DND-41 (cell line): ENCODE measurements at regions not wholly inside any gene's neighbourhood (a gene's known extent, or its start where the extent isn't known, plus 50 kb on each side); places are given as distances from the start of the nearest gene placed in this dataset.

ENCODE experiments used
- ATAC-seq: fragments of 200-7000 bp; cut with Tn5 transposase; 3 replicates; pipeline ENCODE4 v1.9.1; 2021; ENCODE audit warnings: low read depth; ENCODE audit not compliant: insufficient read depth
- DNase-seq: peaks from one replicate; pipeline ENCODE4 v3.0.0-alpha.2; 2020
- H2AFZ ChIP-seq: 2 replicates; pipeline ENCODE4 v1.6.0; 2012; ENCODE audit warnings: low read depth, low read length
- H3K27ac ChIP-seq: 2 replicates; pipeline ENCODE4 v1.5.1; 2012; ENCODE audit warnings: low read length, inconsistent platforms
- H3K27me3 ChIP-seq: fragments of 200-600 bp; sonication (generic); 2 replicates; pipeline ENCODE4 v1.6.0; 2012; ENCODE audit warnings: low read length, mild to moderate bottlenecking, inconsistent platforms; ENCODE audit not compliant: insufficient read depth, poor library complexity
- H3K36me3 ChIP-seq: 2 replicates; pipeline ENCODE4 v1.5.1; 2012; ENCODE audit warnings: low read length, inconsistent platforms; ENCODE audit not compliant: insufficient read depth
- H3K4me1 ChIP-seq: 2 replicates; pipeline ENCODE4 v1.5.1; 2012; ENCODE audit warnings: mild to moderate bottlenecking, low read length; ENCODE audit not compliant: insufficient read depth
- H3K4me2 ChIP-seq: 2 replicates; pipeline ENCODE4 v1.6.0; 2012; ENCODE audit warnings: mild to moderate bottlenecking, moderate library complexity, low read length, inconsistent platforms; ENCODE audit not compliant: insufficient read depth
- H3K4me3 ChIP-seq, 2 experiments: fragments of 200-600 bp in 1 of 2; shearing (Covaris generic) in 1 of 2; 2 replicates each; pipeline ENCODE4 v1.5.1; 2012 to 2016; ENCODE audit warnings: inconsistent platforms in 2 of 2, low read length in 2 of 2, mild to moderate bottlenecking in 2 of 2, low read depth in 1 of 2, moderate library complexity in 1 of 2
- H3K79me2 ChIP-seq: 2 replicates; pipeline ENCODE4 v1.6.0; 2012; ENCODE audit warnings: low read length, inconsistent platforms; ENCODE audit not compliant: insufficient read depth
- H3K9ac ChIP-seq: 2 replicates; pipeline ENCODE4 v1.6.0; 2012; ENCODE audit warnings: low read depth, mild to moderate bottlenecking, inconsistent platforms, low read length, moderate library complexity
- H3K9me3 ChIP-seq: 2 replicates; pipeline ENCODE4 v1.5.1; 2012; ENCODE audit warnings: low read length, moderate library complexity, mild to moderate bottlenecking, inconsistent platforms; ENCODE audit not compliant: insufficient read depth, severe bottlenecking
- H4K20me1 ChIP-seq: 2 replicates; pipeline ENCODE4 v1.6.0; 2012; ENCODE audit warnings: low read length; ENCODE audit not compliant: insufficient read depth
- EZH2 ChIP-seq: IDR thresholded peaks from 3 replicates; pipeline ENCODE4 v1.6.1; 2012; ENCODE audit warnings: borderline replicate concordance, low read depth, mild to moderate bottlenecking, moderate library complexity, low read length, inconsistent platforms; ENCODE audit not compliant: severe bottlenecking
- TF ChIP-seq, protein P1 (sequence below): IDR thresholded peaks from 2 replicates; pipeline ENCODE4 v1.5.1; 2012; ENCODE audit warnings: borderline replicate concordance, low read length, moderate library complexity, mild to moderate bottlenecking; ENCODE audit not compliant: poor library complexity, severe bottlenecking; ENCODE audit errors: extremely low read depth

DNA sequence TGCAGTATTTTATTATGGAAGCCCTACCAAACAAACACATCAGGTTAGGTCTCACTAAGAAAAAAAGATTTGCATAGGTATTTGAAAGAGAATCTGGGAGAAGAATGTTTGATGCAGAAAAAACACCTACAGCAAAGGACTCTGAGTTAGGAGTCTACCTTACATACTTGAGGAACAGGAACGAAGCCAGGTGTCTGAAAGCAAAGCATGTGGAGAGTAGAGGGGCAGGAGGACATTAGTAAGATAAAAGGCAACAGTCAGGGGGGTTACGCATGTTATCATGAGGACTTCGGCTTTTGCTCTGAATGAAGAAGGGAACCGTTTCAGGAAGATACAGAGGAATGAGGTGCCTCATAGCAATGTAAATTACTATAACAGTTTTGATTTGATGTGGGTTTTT lies 87.9 kb upstream of the PTER start:
- H3K4me3 ChIP-seq = no peak overlapping the region
- no peaks in the 10 kb centered on the region for H3K79me2 ChIP-seq
- DNase-seq = no peak
- no peaks in the 10 kb centered on the region for H3K4me1 ChIP-seq
- TF ChIP-seq EZH2 = no peak
- TF ChIP-seq, protein P1, sequence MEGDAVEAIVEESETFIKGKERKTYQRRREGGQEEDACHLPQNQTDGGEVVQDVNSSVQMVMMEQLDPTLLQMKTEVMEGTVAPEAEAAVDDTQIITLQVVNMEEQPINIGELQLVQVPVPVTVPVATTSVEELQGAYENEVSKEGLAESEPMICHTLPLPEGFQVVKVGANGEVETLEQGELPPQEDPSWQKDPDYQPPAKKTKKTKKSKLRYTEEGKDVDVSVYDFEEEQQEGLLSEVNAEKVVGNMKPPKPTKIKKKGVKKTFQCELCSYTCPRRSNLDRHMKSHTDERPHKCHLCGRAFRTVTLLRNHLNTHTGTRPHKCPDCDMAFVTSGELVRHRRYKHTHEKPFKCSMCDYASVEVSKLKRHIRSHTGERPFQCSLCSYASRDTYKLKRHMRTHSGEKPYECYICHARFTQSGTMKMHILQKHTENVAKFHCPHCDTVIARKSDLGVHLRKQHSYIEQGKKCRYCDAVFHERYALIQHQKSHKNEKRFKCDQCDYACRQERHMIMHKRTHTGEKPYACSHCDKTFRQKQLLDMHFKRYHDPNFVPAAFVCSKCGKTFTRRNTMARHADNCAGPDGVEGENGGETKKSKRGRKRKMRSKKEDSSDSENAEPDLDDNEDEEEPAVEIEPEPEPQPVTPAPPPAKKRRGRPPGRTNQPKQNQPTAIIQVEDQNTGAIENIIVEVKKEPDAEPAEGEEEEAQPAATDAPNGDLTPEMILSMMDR = no peak
- no peak for ATAC-seq
- H2AFZ ChIP-seq = no peak overlapping the region
- no peaks in the 10 kb centered on the region for H3K9me3 ChIP-seq
- H4K20me1 ChIP-seq = no peaks in the 10 kb centered on the region
- H3K9ac ChIP-seq = no peak overlapping the region
- H3K36me3 ChIP-seq = no peaks in the 10 kb centered on the region
- H3K4me2 ChIP-seq = no peak overlapping the region
- no peak overlapping the region for H3K27ac ChIP-seq
- no peaks in the 10 kb centered on the region for H3K27me3 ChIP-seq

DNA sequence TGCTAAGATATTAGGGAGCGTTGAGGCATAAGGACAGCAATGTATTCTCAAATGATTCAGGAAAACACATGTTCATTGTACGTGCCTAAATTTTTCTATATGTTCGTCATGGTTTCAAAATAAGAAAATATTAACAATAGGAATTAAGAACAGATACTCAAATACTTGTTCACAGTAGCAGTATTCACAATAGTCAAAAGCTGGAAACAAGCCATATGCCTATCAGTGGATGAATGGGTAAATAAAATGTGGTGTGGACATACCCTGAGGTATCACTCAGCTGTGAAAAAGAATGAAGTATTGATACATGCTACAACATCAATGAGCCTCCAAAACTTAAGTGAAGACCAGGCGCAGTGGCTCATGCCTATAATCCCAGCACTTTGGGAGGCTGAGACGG lies 84.7 kb upstream of the PTER start:
- DNase-seq = no peak
- Histone ChIP-seq H3K4me2 (no peak overlapping the region), H3K4me1 (no peaks in the 10 kb centered on the region), H3K27me3 (peaks cover 2% of the 10 kb centered on the region), H4K20me1 (no peaks in the 10 kb centered on the region), H3K4me3 (no peak overlapping the region), H3K9ac (no peak overlapping the region), H3K9me3 (no peaks in the 10 kb centered on the region), H3K27ac (no peak overlapping the region), H3K36me3 (no peaks in the 10 kb centered on the region), H3K79me2 (no peaks in the 10 kb centered on the region), H2AFZ (no peak overlapping the region)
- no peak for ATAC-seq
- TF ChIP-seq, protein P1 = no peak
- no peak for TF ChIP-seq EZH2

DNA sequence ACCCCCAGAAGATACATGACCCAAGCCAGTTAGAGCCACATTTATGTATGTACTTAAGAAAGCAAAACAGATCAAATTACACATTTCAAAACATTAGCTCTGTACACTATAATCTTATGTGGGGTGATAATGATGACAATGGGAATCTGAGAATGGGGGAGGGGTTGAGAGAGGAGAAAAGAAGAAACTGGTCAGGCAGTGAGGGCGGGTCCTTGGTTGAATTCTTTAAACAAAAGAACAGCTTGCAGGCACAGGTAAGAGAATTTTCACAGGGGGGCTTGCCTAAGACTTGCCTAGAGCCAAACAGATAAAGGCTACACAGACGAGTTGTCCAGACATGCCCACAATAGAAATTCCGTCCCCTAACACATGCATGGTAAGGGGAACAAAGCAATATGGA lies 76.8 kb upstream of the PTER start:
- H3K9me3 ChIP-seq = peaks cover 6% of the 10 kb centered on the region
- no peak for ATAC-seq
- TF ChIP-seq EZH2 = no peak
- TF ChIP-seq, protein P1 = no peak

GRCh38 chr10:16360425-16360824 lies 76.4 kb upstream of the PTER start:
- Histone ChIP-seq H3K4me1 (no peaks in the 10 kb centered on the region), H3K9ac (no peak overlapping the region), H4K20me1 (no peaks in the 10 kb centered on the region), H2AFZ (no peak overlapping the region), H3K36me3 (no peaks in the 10 kb centered on the region), H3K27me3 (peaks cover 2% of the 10 kb centered on the region), H3K9me3 (peaks cover 6% of the 10 kb centered on the region), H3K4me2 (no peak overlapping the region), H3K27ac (no peak overlapping the region), H3K4me3 (no peak overlapping the region), H3K79me2 (no peaks in the 10 kb centered on the region)
- no peak for ATAC-seq
- no peak for DNase-seq
- TF ChIP-seq EZH2 = no peak
- TF ChIP-seq, protein P1 = no peak

More for the DNA sequence above, 76.8 kb upstream of the PTER start:
- Histone ChIP-seq H4K20me1 (no peaks in the 10 kb centered on the region), H3K36me3 (no peaks in the 10 kb centered on the region), H3K27me3 (peaks cover 2% of the 10 kb centered on the region), H3K4me1 (no peaks in the 10 kb centered on the region), H3K27ac (no peak overlapping the region), H3K4me2 (no peak overlapping the region), H3K9ac (no peak overlapping the region), H2AFZ (no peak overlapping the region), H3K4me3 (no peak overlapping the region), H3K79me2 (no peaks in the 10 kb centered on the region)
- no peak for DNase-seq
